SK-N-SH (cell line): ENCODE measurements at regions not wholly inside any gene's neighbourhood (a gene's known extent, or its start where the extent isn't known, plus 50 kb on each side); places are given as distances from the start of the nearest gene placed in this dataset.

Source experiments
- CTCF ChIA-PET: fragments of 300-600, 350-600 bp; formaldehyde crosslinking; extraction: SDS; loops from one replicate; lab custom pipeline; 2021; lab: Yijun Ruan, JAX
- POLR2A ChIA-PET: fragments of 350-600 bp; sonication (Branson Sonifier 250); formaldehyde crosslinking; extraction: SDS; loops from one replicate; lab custom pipeline; 2020; ENCODE audit warnings: antibody characterized with exemption, inconsistent platforms; lab: Yijun Ruan, JAX
- DNase-seq: peaks from one replicate; pipeline ENCODE4 v3.0.0; 2012
- H2AFZ ChIP-seq: fragments of 200-600 bp; sonication (generic); 2 replicates; pipeline ENCODE4 v1.8.1; 2016; ENCODE audit warnings: antibody characterized with exemption, mild to moderate bottlenecking, low read depth
- H3F3A ChIP-seq: fragments of 200-600 bp; sonication (generic); replicated peaks from 2 replicates; pipeline ENCODE3; 2016; ENCODE audit warnings: antibody characterized with exemption, mild to moderate bottlenecking; ENCODE audit not compliant: insufficient read depth
- H3K27ac ChIP-seq, 2 experiments: fragments of 200-500 bp in 1 of 2; fragments of 200-600 bp in 1 of 2; sonication (Bioruptor generic) in 1 of 2; sonication (generic), shearing (Covaris generic) in 1 of 2; 2 replicates each; pipeline versions ENCODE4 v1.5.1 to v1.6.1; 2014 to 2016; ENCODE audit warnings: low read depth in 2 of 2, inconsistent platforms in 1 of 2, low read length in 1 of 2, mild to moderate bottlenecking in 1 of 2, mixed read lengths in 1 of 2
- H3K27me3 ChIP-seq: fragments of 200-600 bp; sonication (generic), shearing (Covaris generic); 2 replicates; pipeline ENCODE4 v1.6.1; 2016; ENCODE audit warnings: mixed run types; ENCODE audit not compliant: insufficient read depth
- H3K36me3 ChIP-seq, 2 experiments: fragments of 200-500 bp in 1 of 2; fragments of 200-600 bp in 1 of 2; sonication (Bioruptor generic) in 1 of 2; sonication (generic) in 1 of 2; replicated peaks in 1 of 2; 2 replicates each; pipeline versions ENCODE3 to v1.5.1; 2014 to 2016; ENCODE audit warnings: low read length in 1 of 2, mild to moderate bottlenecking in 1 of 2; ENCODE audit not compliant: insufficient read depth in 2 of 2, control insufficient read depth in 1 of 2
- H3K4me1 ChIP-seq, 2 experiments: fragments of 200-500 bp in 1 of 2; fragments of 200-600 bp in 1 of 2; sonication (Bioruptor generic) in 1 of 2; sonication (generic), shearing (Covaris generic) in 1 of 2; 2 replicates each; pipeline versions ENCODE4 v1.5.1 to v1.6.1; 2014 to 2016; ENCODE audit warnings: low read depth in 1 of 2, low read length in 1 of 2, mixed run types in 1 of 2; ENCODE audit not compliant: insufficient read depth in 2 of 2, control insufficient read depth in 1 of 2
- H3K4me2 ChIP-seq: fragments of 200-600 bp; sonication (generic), shearing (Covaris generic); 2 replicates; pipeline ENCODE4 v1.6.1; 2017; ENCODE audit warnings: mixed run types
- H3K4me3 ChIP-seq, 2 experiments: fragments of 200-500 bp in 1 of 2; fragments of 200-600 bp in 1 of 2; sonication (Bioruptor generic) in 1 of 2; sonication (generic), shearing (Covaris generic) in 1 of 2; 2 replicates each; pipeline versions ENCODE4 v1.5.1 to v1.8.1; 2014 to 2016; ENCODE audit warnings: low read depth in 2 of 2, inconsistent platforms in 1 of 2, low read length in 1 of 2, mild to moderate bottlenecking in 1 of 2, mixed read lengths in 1 of 2, moderate library complexity in 1 of 2
- H3K79me2 ChIP-seq: fragments of 200-600 bp; sonication (generic); 2 replicates; pipeline ENCODE4 v1.8.1; 2017; ENCODE audit warnings: mild to moderate bottlenecking; ENCODE audit not compliant: insufficient read depth
- H3K9ac ChIP-seq: fragments of 200-600 bp; sonication (generic); 2 replicates; pipeline ENCODE4 v1.6.1; 2017; ENCODE audit warnings: mixed run types
- H3K9me2 ChIP-seq: fragments of 200-600 bp; sonication (generic); 2 replicates; pipeline ENCODE4 v1.6.1; 2017; ENCODE audit warnings: mixed run types
- H3K9me3 ChIP-seq: fragments of 200-600 bp; sonication (generic); 2 replicates; pipeline ENCODE4 v1.6.1; 2017; ENCODE audit warnings: mixed run types, mild to moderate bottlenecking, moderate library complexity
- H4K20me1 ChIP-seq: fragments of 200-600 bp; sonication (generic); 2 replicates; pipeline ENCODE4 v1.6.1; 2017; ENCODE audit warnings: mild to moderate bottlenecking, mixed run types; ENCODE audit not compliant: insufficient read depth
- CHD2 ChIP-seq: fragments of 150-350 bp; IDR thresholded peaks from 2 replicates; pipeline ENCODE4 v1.6.1; 2018; ENCODE audit warnings: low read length; ENCODE audit not compliant: partially characterized antibody
- FOXJ3 ChIP-seq: sonication (generic); formaldehyde crosslinking; IDR thresholded peaks from 2 replicates; pipeline ENCODE4 v1.5.1; 2020; ENCODE audit warnings: mild to moderate bottlenecking, missing genetic modification reagents
- FOXM1 ChIP-seq: IDR thresholded peaks from 2 replicates; pipeline ENCODE4 v1.4.0; 2012; ENCODE audit warnings: low read depth, mild to moderate bottlenecking
- GATA2 ChIP-seq: sonication (generic); formaldehyde crosslinking; IDR thresholded peaks from 2 replicates; pipeline ENCODE4 v1.5.0; 2020; ENCODE audit warnings: mild to moderate bottlenecking, missing genetic modification reagents
- NFIC ChIP-seq: IDR thresholded peaks from 2 replicates; pipeline ENCODE4 v1.4.0; 2012; ENCODE audit warnings: borderline replicate concordance
- PBX3 ChIP-seq: IDR thresholded peaks from 2 replicates; pipeline ENCODE4; 2012
- POLR2AphosphoS5 ChIP-seq: IDR thresholded peaks from 2 replicates; pipeline ENCODE4 v1.6.1; 2012; ENCODE audit warnings: low read depth, low read length
- REST ChIP-seq: IDR thresholded peaks from 2 replicates; pipeline ENCODE4 v1.6.1; 2012; ENCODE audit warnings: mild to moderate bottlenecking, low read depth, low read length, moderate library complexity
- TCF12 ChIP-seq: IDR thresholded peaks from 2 replicates; pipeline ENCODE4 v1.4.0; 2012
- TEAD4 ChIP-seq: IDR thresholded peaks from 2 replicates; pipeline ENCODE4 v1.4.0; 2012; ENCODE audit warnings: mild to moderate bottlenecking, borderline replicate concordance; ENCODE audit not compliant: insufficient read depth
- USF2 ChIP-seq: fragments of 150-350 bp; IDR thresholded peaks from 2 replicates; pipeline ENCODE4 v1.6.1; 2017; ENCODE audit warnings: antibody characterized with exemption, low read length, low read depth, borderline replicate concordance
- YY1 ChIP-seq: IDR thresholded peaks from 2 replicates; pipeline ENCODE4 v1.4.0; 2012; ENCODE audit warnings: low read depth, mild to moderate bottlenecking
- ZBTB33 ChIP-seq: IDR thresholded peaks from 2 replicates; pipeline ENCODE4 v1.4.0; 2012; ENCODE audit warnings: low read depth, borderline replicate concordance
- WGBS: methylation state at CpG from one replicate; pipeline ENCODE4 v1.1.6; 2017; ENCODE audit warnings: low lambda C conversion rate; 5-methylcytosine and 5-hydroxymethylcytosine counted together

- Histone ChIP-seq H3K4me2 (no peak overlapping the region), H3K9ac (no peak overlapping the region), H3K79me2 (no peaks in the 10 kb centered on the region), H4K20me1 (no peaks in the 10 kb centered on the region), H3K9me3 (no peaks in the 10 kb centered on the region), H3K4me1 (peaks cover 0 to 2% of the 10 kb centered on the region in 2 experiments; a peak in 1 of 4 replicates), H3K4me3 (no peak overlapping the region), H3K27ac (no peak overlapping the region), H3K9me2 (no peaks in the 10 kb centered on the region), H3K27me3 (no peaks in the 10 kb centered on the region), H3F3A (no peaks in the 10 kb centered on the region), H3K36me3 (no peaks in the 10 kb centered on the region), H2AFZ (no peak overlapping the region)
- ChIA-PET POLR2A (no interaction called here), CTCF (no interaction called here)
- DNase-seq, result no peak
- no peak for TF ChIP-seq NFIC
- TF ChIP-seq POLR2AphosphoS5, result no peak
- no peak for TF ChIP-seq TEAD4
- TF ChIP-seq CHD2, result no peak
- no peak for TF ChIP-seq ZBTB33
- no peak for TF ChIP-seq FOXJ3 (CRISPR knock-in tag)
- TF ChIP-seq REST, result no peak
- no peak for TF ChIP-seq FOXM1
- WGBS, result 27% methylated on average over 5 of the region's 5 CpGs
Measured at GRCh38 chr18:38456253-38456652, 890.7 kb upstream of the CELF4 start.

GRCh38 chr18:38454764-38455469 lies 889.3 kb upstream of the CELF4 start:
- H3K27me3 ChIP-seq, result no peaks in the 10 kb centered on the region
- peaks cover 0 to 2% of the 10 kb centered on the region in 2 experiments; a peak in 1 of 4 replicates for H3K4me1 ChIP-seq
- H3K9ac ChIP-seq, result no peak overlapping the region
- H4K20me1 ChIP-seq, result no peaks in the 10 kb centered on the region
- WGBS, result 13% methylated on average over 1 of the region's 1 CpG
- H3K9me3 ChIP-seq, result no peaks in the 10 kb centered on the region; the same call in 1 of the 2 replicates
- H3K9me2 ChIP-seq, result no peaks in the 10 kb centered on the region
- H3F3A ChIP-seq, result no peaks in the 10 kb centered on the region
- no peak overlapping the region for H3K27ac ChIP-seq
- CTCF ChIA-PET, result interaction anchor here (0.6 kb wide), 1 partner anchor 22 kb away, joined by 3 read pairs; no protein-coding TSS in a partner anchor
- no peaks in the 10 kb centered on the region for H3K36me3 ChIP-seq
- POLR2A ChIA-PET, result no interaction called here
- no peak overlapping the region for H3K4me2 ChIP-seq
- TF ChIP-seq GATA2 (CRISPR knock-in tag) (peak; percentile 18; the same call in 1 of the 2 replicates), TCF12 (no peak), USF2 (no peak), YY1 (no peak), PBX3 (no peak)
- no peak overlapping the region for H3K4me3 ChIP-seq
- no peaks in the 10 kb centered on the region for H3K79me2 ChIP-seq
- DNase-seq, result peak; percentile 10
- H2AFZ ChIP-seq, result no peak overlapping the region
